NCI-H2196 (cell line): ENCODE measurements at regions not wholly inside any gene's neighbourhood (a gene's known extent, or its start where the extent isn't known, plus 50 kb on each side); places are given as distances from the start of the nearest gene placed in this dataset.

Source experiments
- DNase-seq: peaks from one replicate; lab custom pipeline; 2025; ENCODE audit not compliant: unreplicated experiment; lab: John Stamatoyannopoulos, UW

- no peak for DNase-seq
Observed at GRCh38 chr7:135831455-135832195, 83.0 kb upstream of the FAM180A start.

GRCh38 chr7:135828604-135829003 lies 80.0 kb upstream of the FAM180A start:
- no peak for DNase-seq

GRCh38 chr7:135827391-135827790 lies 78.8 kb upstream of the FAM180A start:
- no peak for DNase-seq

GRCh38 chr7:135825406-135825805 lies 76.8 kb upstream of the FAM180A start:
- no peak for DNase-seq

GRCh38 chr7:135822376-135822775 lies 73.8 kb upstream of the FAM180A start:
- DNase-seq, result no peak

- no peak for DNase-seq
Observed at GRCh38 chr7:135817583-135817982, 69.0 kb upstream of the FAM180A start.

GRCh38 chr7:135815033-135815432 lies 66.4 kb upstream of the FAM180A start:
- DNase-seq, result no peak

GRCh38 chr7:135812148-135812547 lies 63.5 kb upstream of the FAM180A start:
- no peak for DNase-seq

- no peak for DNase-seq
Observed at GRCh38 chr7:135811506-135811905, 62.9 kb upstream of the FAM180A start.

GRCh38 chr7:135808206-135808605 lies 59.6 kb upstream of the FAM180A start:
- DNase-seq, result no peak

GRCh38 chr7:135803143-135803542 lies 54.5 kb upstream of the FAM180A start:
- no peak for DNase-seq

GRCh38 chr7:135802697-135803096 lies 54.1 kb upstream of the FAM180A start:
- no peak for DNase-seq

GRCh38 chr7:135801877-135802276 lies 53.3 kb upstream of the FAM180A start:
- peak; percentile 25 for DNase-seq

- peak; percentile 83 for DNase-seq
Observed at GRCh38 chr7:135801045-135801693, 52.6 kb upstream of the FAM180A start.

GRCh38 chr7:135800560-135800959 lies 51.9 kb upstream of the FAM180A start:
- DNase-seq, result no peak

- DNase-seq, result no peak
Observed at GRCh38 chr7:135799881-135800280, 51.3 kb upstream of the FAM180A start.
